K562 (cell line): ENCODE measurements at regions not wholly inside any gene's neighbourhood (a gene's known extent, or its start where the extent isn't known, plus 50 kb on each side); places are given as distances from the start of the nearest gene placed in this dataset.

Experiments used
- ATAC-seq: fragments of 200-7000 bp; cut with Tn5 transposase; 3 replicates; pipeline ENCODE4 v1.9.1; 2020; ENCODE audit warnings: moderate library complexity
- BruUV-seq: library from RNA; stranded (reverse); fragments of 400-500 nt; replicated peaks from 2 replicates; lab custom pipeline; 2021; lab: Mats Ljungman, UMichigan
- CTCF ChIA-PET: fragments of 300-600 bp; formaldehyde crosslinking; extraction: SDS; loops from one replicate; lab custom pipeline; 2021; ENCODE audit warnings: low intra/inter-chr PET ratio; lab: Yijun Ruan, JAX
- POLR2A ChIA-PET: fragments of 300-600, 350-650 bp; sonication (Branson Sonifier 250); formaldehyde crosslinking; extraction: SDS; loops from one replicate; lab custom pipeline; 2021; ENCODE audit warnings: antibody characterized with exemption, inconsistent platforms; lab: Yijun Ruan, JAX
- DNase-seq, 4 experiments: peaks; one replicate each; pipeline versions ENCODE4 v3.0.0 to v3.0.0-alpha.2; 2011 to 2018; ENCODE audit warnings: low spot score in 3 of 4, mixed read lengths in 3 of 4; ENCODE audit errors: extremely low read depth in 1 of 4
- FAIRE-seq: peaks from 2 replicates; lab custom pipeline; 2011; peaks lifted over from hg19 to GRCh38; lab: Jason Lieb, UNC
- H2AFZ ChIP-seq: 2 replicates; pipeline ENCODE4 v1.6.0; 2011; ENCODE audit warnings: low read depth, low read length, control low read depth, inconsistent platforms
- H3K27ac ChIP-seq: fragments of 200-600 bp; 3 replicates; pipeline ENCODE4 v1.8.0; 2011; ENCODE audit warnings: low read depth, mild to moderate bottlenecking, control low read depth, inconsistent platforms, low read length, moderate library complexity, mixed read lengths; ENCODE audit errors: extremely low read depth
- H3K27me3 ChIP-seq, 2 experiments: fragments of 300-600 bp in 1 of 2; 2 replicates in 1 of 2; 3 replicates in 1 of 2; pipeline versions ENCODE4 v1.6.0 to v1.8.0; 2011; ENCODE audit warnings: inconsistent platforms in 2 of 2, low read length in 2 of 2, mild to moderate bottlenecking in 1 of 2, mixed read lengths in 1 of 2, moderate library complexity in 1 of 2; ENCODE audit not compliant: control insufficient read depth in 2 of 2, insufficient read depth in 2 of 2
- H3K36me3 ChIP-seq: fragments of 300-600 bp; 3 replicates; pipeline ENCODE4 v1.8.0; 2011; ENCODE audit warnings: mild to moderate bottlenecking, low read length, inconsistent platforms; ENCODE audit not compliant: control insufficient read depth, insufficient read depth
- H3K4me1 ChIP-seq, 2 experiments: fragments of 200-600 bp in 1 of 2; replicated peaks in 1 of 2; 2 replicates in 1 of 2; 3 replicates in 1 of 2; pipeline versions ENCODE4 v1.5.1 to v1.8.0; 2011; ENCODE audit warnings: inconsistent platforms in 2 of 2, low read length in 2 of 2, mild to moderate bottlenecking in 1 of 2, mixed read lengths in 1 of 2, moderate library complexity in 1 of 2; ENCODE audit not compliant: control insufficient read depth in 2 of 2, insufficient read depth in 2 of 2
- H3K4me2 ChIP-seq: 2 replicates; pipeline ENCODE4 v1.6.1; 2011; ENCODE audit warnings: low read length, control low read depth, inconsistent platforms, mixed read lengths; ENCODE audit not compliant: insufficient read depth
- H3K4me3 ChIP-seq: fragments of 200-600 bp; sonication (generic), shearing (Covaris generic); 2 replicates; pipeline ENCODE4 v1.5.1; 2016; ENCODE audit warnings: control low read depth, inconsistent platforms
- H3K79me2 ChIP-seq: fragments of 200-600 bp; 3 replicates; pipeline ENCODE4 v1.8.0; 2011; ENCODE audit warnings: low read length, inconsistent platforms; ENCODE audit not compliant: control insufficient read depth, insufficient read depth
- H3K9ac ChIP-seq, 2 experiments: 2 replicates each; pipeline versions ENCODE4 v1.6.0 to v1.6.1; 2011; ENCODE audit warnings: low read depth in 2 of 2, low read length in 2 of 2, control low read depth in 1 of 2, inconsistent platforms in 1 of 2, mild to moderate bottlenecking in 1 of 2, mixed read lengths in 1 of 2; ENCODE audit not compliant: insufficient read depth in 1 of 2
- H3K9me1 ChIP-seq: one replicate; pipeline ENCODE4 v1.6.0; 2011; ENCODE audit warnings: inconsistent platforms, mild to moderate bottlenecking, low read length, moderate library complexity; ENCODE audit not compliant: control insufficient read depth, insufficient read depth
- H3K9me3 ChIP-seq: replicated peaks from 2 replicates; pipeline ENCODE4 v1.5.1; 2011; ENCODE audit warnings: low read depth, low read length, inconsistent platforms; ENCODE audit not compliant: control insufficient read depth, insufficient read depth
- H4K20me1 ChIP-seq: replicated peaks from 2 replicates; pipeline ENCODE4 v1.6.1; 2011; ENCODE audit warnings: low read length, inconsistent platforms, mixed read lengths; ENCODE audit not compliant: control insufficient read depth, insufficient read depth
- AFF1 ChIP-seq, 2 experiments: fragments of 450-650 bp; IDR thresholded peaks; 2 replicates each; pipeline ENCODE4 v1.6.1; 2018; ENCODE audit warnings: mild to moderate bottlenecking in 2 of 2, low read depth in 1 of 2; ENCODE audit not compliant: partially characterized antibody in 2 of 2
- C11orf30 ChIP-seq: fragments of 450-650 bp; IDR thresholded peaks from 2 replicates; pipeline ENCODE4 v1.6.1; 2016; ENCODE audit warnings: low read depth, mild to moderate bottlenecking
- CCNT2 ChIP-seq: IDR thresholded peaks from 2 replicates; pipeline ENCODE4 v1.6.1; 2011; ENCODE audit warnings: borderline replicate concordance, low read depth, mild to moderate bottlenecking, moderate library complexity, mixed read lengths, low read length; ENCODE audit not compliant: insufficient read length; ENCODE audit errors: extremely low read depth
- CREB5 ChIP-seq: fragments of 250-450 bp; sonication (Bioruptor Pico); IDR thresholded peaks from 2 replicates; pipeline ENCODE4 v1.5.0; 2020; ENCODE audit warnings: mild to moderate bottlenecking
- DACH1 ChIP-seq: fragments of 450-650 bp; IDR thresholded peaks from 2 replicates; pipeline ENCODE4 v1.6.1; 2018; ENCODE audit not compliant: partially characterized antibody
- ELF1 ChIP-seq: fragments of 200-800 bp; sonication (Bioruptor generic); IDR thresholded peaks from 2 replicates; pipeline ENCODE4 v1.6.1; 2016; ENCODE audit warnings: missing genetic modification characterization, missing compliant biosample characterization
- FOXK1 ChIP-seq: sonication (generic); formaldehyde crosslinking; IDR thresholded peaks from 2 replicates; pipeline ENCODE4 v1.8.0; 2022; ENCODE audit warnings: missing genetic modification reagents, mild to moderate bottlenecking, borderline replicate concordance
- HIVEP1 ChIP-seq: fragments of 250-450 bp; sonication (Bioruptor Pico); IDR thresholded peaks from 2 replicates; pipeline ENCODE4 v1.4.0; 2020; ENCODE audit warnings: mild to moderate bottlenecking
- NCOA4 ChIP-seq: fragments of 450-650 bp; IDR thresholded peaks from 2 replicates; pipeline ENCODE4 v1.6.1; 2018; ENCODE audit warnings: mild to moderate bottlenecking; ENCODE audit not compliant: partially characterized antibody
- NFIX ChIP-seq: fragments of 250-450 bp; sonication (Bioruptor Pico); IDR thresholded peaks from 2 replicates; pipeline ENCODE4 v1.4.0; 2020; ENCODE audit warnings: low read depth, mild to moderate bottlenecking, moderate library complexity
- POU5F1 ChIP-seq: fragments of 150-350 bp; IDR thresholded peaks from 2 replicates; pipeline ENCODE4 v1.6.1; 2014; ENCODE audit warnings: borderline replicate concordance, low read length, low read depth, mild to moderate bottlenecking; ENCODE audit not compliant: partially characterized antibody
- SAFB ChIP-seq: fragments of 200-400 bp; formaldehyde crosslinking; IDR thresholded peaks from 2 replicates; pipeline ENCODE4 v1.6.1; 2017; ENCODE audit warnings: low read depth, low read length, borderline replicate concordance
- SRF ChIP-seq, 2 experiments: fragments of 250-450, 450-650 bp in 1 of 2; sonication (Bioruptor Pico) in 1 of 2; sonication (generic) in 1 of 2; formaldehyde crosslinking; IDR thresholded peaks; 2 replicates each; pipeline versions ENCODE4 v1.5.0 to v1.5.1; 2020 to 2022; ENCODE audit warnings: mild to moderate bottlenecking in 1 of 2, missing genetic modification reagents in 1 of 2
- TCF15 ChIP-seq: fragments of 250-450 bp; sonication (Bioruptor Pico); IDR thresholded peaks from 2 replicates; pipeline ENCODE4 v1.8.0; 2022; ENCODE audit warnings: moderate library complexity, mild to moderate bottlenecking, inconsistent platforms
- U2AF1 ChIP-seq: fragments of 200-400 bp; formaldehyde crosslinking; optimal IDR thresholded peaks from 2 replicates; pipeline ENCODE3; 2017; ENCODE audit warnings: mild to moderate bottlenecking, low read depth, low read length, moderate library complexity
- XRCC5 ChIP-seq: fragments of 200-400 bp; formaldehyde crosslinking; IDR thresholded peaks from 2 replicates; pipeline ENCODE4 v1.6.1; 2017; ENCODE audit warnings: low read depth, mild to moderate bottlenecking, low read length
- ZNF174 ChIP-seq: fragments of 250-450 bp; sonication (Bioruptor Pico); IDR thresholded peaks from 2 replicates; pipeline ENCODE4 v1.4.0; 2020; ENCODE audit warnings: mild to moderate bottlenecking
- WGBS: fragments of 100-300 bp; shearing (Covaris generic); methylation state at CpG from one replicate; pipeline ENCODE4 v1.1.6; 2016; ENCODE audit warnings: low coverage, mixed read lengths; ENCODE audit not compliant: insufficient coverage; ENCODE audit errors: missing lambda C conversion rate; 5-methylcytosine and 5-hydroxymethylcytosine counted together
- in situ Hi-C: fragments of 300-500 bp; cut with MboI; formaldehyde crosslinking; loops from 4 replicates; pipeline ENCODE4 v1.15.0; 2018; ENCODE audit warnings: inconsistent platforms, mixed read lengths
- intact Hi-C: fragments of 100-400 bp; cut with micrococcal nuclease; formaldehyde crosslinking; loops from 2 replicates; pipeline ENCODE4 v1.14.2; 2022

- intact Hi-C loops (no loop called here), in situ Hi-C loops (no loop called here)
- Histone ChIP-seq H3K79me2 (no peaks in the 10 kb centered on the region), H4K20me1 (no peaks in the 10 kb centered on the region), H3K4me1 (no peaks in the 10 kb centered on the region), H2AFZ (no peak overlapping the region), H3K9me1 (no peaks in the 10 kb centered on the region), H3K9ac (no peak overlapping the region), H3K4me3 (no peak overlapping the region), H3K4me2 (no peak overlapping the region), H3K36me3 (no peaks in the 10 kb centered on the region), H3K9me3 (no peaks in the 10 kb centered on the region), H3K27ac (no peak overlapping the region), H3K27me3 (no peaks in the 10 kb centered on the region)
- no TSS peak for BruUV-seq
- POLR2A ChIA-PET: no interaction called here
- 0% methylated on average over 1 of the region's 1 CpG for WGBS
- DNase-seq (no peak), FAIRE-seq (no peak), ATAC-seq (no peak)
- CTCF ChIA-PET: no interaction called here
- TF ChIP-seq NFIX (CRISPR knock-in tag): no peak
- no peak for TF ChIP-seq U2AF1
- no peak for TF ChIP-seq SRF (CRISPR knock-in tag; IDR thresholded peaks at IDR 0.05)
- no peak for TF ChIP-seq FOXK1 (CRISPR knock-in tag)
- TF ChIP-seq CCNT2: no peak
- TF ChIP-seq ZNF174: no peak
- no peak for TF ChIP-seq HIVEP1 (CRISPR knock-in tag)
- TF ChIP-seq XRCC5: no peak
- TF ChIP-seq DACH1: no peak
- TF ChIP-seq POU5F1: no peak
- no peak for TF ChIP-seq NCOA4
- TF ChIP-seq SAFB: no peak
- TF ChIP-seq TCF15: no peak
- no peak for TF ChIP-seq C11orf30
- TF ChIP-seq CREB5 (CRISPR knock-in tag): no peak
- TF ChIP-seq ELF1: no peak
- TF ChIP-seq AFF1 (IDR thresholded peaks at IDR 0.05; ENCODE audit: low read depth in 1 of 2, partially characterized antibody in 2 of 2): no peak
Observed at GRCh38 chrX:116031331-116031730, 139.2 kb upstream of the AGTR2 start.
